SK-N-SH treated with all-trans-retinoic acid at 6 μM for 48 hours (cell line): ENCODE measurements at regions not wholly inside any gene's neighbourhood (a gene's known extent, or its start where the extent isn't known, plus 50 kb on each side); places are given as distances from the start of the nearest gene placed in this dataset.

ENCODE experiments used
- RARB ChIP-seq: fragments of 250-450 bp; sonication (Bioruptor Pico); IDR thresholded peaks from 2 replicates; pipeline ENCODE4 v1.8.0; 2021; ENCODE audit warnings: mild to moderate bottlenecking, moderate library complexity
- ZFP30 ChIP-seq: fragments of 450-650 bp; formaldehyde crosslinking; IDR thresholded peaks from 2 replicates; pipeline ENCODE4 v1.5.0; 2022; ENCODE audit warnings: mild to moderate bottlenecking, moderate library complexity

DNA sequence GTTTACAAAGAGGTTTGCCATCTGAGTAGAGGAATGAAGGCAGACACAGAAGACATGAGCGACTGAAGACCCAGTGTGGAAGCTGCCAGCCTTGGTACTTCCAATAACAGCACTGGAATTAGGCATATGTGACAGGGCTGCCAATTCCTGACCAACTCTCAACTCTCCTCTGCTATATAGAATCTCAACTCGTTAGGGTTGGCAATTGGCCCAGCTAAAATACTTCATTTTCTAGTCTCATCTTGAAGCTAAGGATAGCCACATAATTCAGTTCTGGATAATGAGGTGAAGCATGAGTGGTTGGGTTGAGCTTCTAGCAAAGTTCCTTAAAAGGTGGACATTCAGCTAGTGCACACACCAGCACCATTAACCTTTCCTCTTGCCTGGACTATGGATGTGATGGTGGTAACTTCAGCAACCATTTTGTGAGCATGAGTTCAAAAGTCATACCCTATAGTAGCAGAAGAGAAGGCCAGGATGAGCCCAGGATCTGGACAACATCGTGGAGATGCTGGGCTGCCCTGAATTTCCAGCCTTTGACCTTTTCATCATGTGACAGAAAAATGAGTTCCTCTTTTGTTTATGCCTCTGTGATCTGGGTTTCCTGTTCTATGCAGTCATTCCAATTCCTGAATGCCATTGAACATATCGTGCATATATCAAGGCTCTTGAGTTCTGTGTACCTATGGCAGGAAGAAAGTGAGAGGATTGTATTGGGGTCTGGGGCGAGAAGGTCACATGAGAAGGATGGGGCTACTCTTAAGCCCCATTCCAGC, 68.1 kb upstream of the HAAO start:
- TF ChIP-seq RARB: no peak
- TF ChIP-seq ZFP30 (CRISPR knock-in tag): no peak
